D341Med (cell line): ENCODE measurements at regions not wholly inside any gene's neighbourhood (a gene's known extent, or its start where the extent isn't known, plus 50 kb on each side); places are given as distances from the start of the nearest gene placed in this dataset.
"Not testable (repeated sequence)": the region's sequence is repeated elsewhere in the genome, so short reads cannot be mapped to it uniquely, and the experiment has no call there.

Experiments used
- DNase-seq: peaks from one replicate; pipeline ENCODE4 v3.0.0; 2012; ENCODE audit warnings: low spot score

DNA sequence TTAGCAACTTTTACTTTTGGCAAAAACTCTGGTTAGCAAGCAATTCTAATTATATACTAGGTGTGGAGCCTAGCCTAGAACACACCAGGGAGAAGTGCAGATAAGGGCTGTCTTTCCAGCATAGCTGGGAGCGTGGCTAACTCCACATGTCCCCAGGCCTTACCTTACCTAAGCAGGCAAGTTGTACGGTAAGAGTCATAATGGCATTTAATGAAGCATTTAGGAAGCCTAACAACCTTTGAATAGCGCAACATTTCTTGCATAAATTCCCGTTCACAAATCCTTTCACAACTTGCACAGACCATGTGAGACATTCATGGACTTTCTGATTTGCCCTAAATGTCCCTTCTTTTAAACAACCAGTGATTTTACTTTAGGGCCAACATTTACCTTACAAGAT lies 917.4 kb upstream of the ACO1 start:
- no peak for DNase-seq

DNA sequence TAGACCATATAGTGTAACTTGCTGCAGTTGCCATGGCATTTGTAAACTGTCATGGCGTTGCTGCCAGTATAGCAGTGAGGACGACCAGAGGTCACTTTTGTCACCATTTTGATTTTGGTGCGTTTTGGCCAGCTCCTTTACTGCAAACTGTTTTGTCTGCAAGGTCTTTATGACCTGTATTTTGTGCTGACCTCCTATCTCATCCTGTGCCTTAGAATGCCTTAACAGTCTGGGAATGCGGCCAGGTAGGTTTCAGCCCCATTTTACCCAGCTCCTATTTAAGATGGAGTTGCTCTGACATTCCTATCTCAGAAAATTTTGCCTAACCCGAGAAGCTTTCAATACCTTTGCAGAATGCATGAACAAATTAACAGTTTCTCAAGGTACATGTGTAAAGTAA lies 914.4 kb upstream of the ACO1 start:
- no peak for DNase-seq

DNA sequence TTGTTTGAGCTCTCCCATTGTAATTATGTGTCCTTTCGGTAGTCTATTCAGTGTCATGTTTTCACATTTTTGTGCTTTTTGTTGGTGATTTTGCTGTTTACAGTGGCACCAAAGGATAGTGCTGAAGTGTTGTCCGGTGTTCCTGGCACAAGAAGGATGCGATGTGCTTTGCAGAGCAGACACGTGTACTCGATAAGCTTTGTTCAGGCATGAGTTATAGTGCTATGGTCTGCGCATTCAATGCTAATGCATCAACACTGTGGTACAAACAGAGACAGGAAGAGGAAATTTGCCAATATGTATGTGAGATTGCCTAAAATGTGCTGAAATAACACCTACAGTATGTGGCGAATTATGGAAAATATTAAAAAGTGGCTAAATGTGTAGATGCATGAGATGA lies 913.4 kb upstream of the ACO1 start:
- DNase-seq, result no peak

DNA sequence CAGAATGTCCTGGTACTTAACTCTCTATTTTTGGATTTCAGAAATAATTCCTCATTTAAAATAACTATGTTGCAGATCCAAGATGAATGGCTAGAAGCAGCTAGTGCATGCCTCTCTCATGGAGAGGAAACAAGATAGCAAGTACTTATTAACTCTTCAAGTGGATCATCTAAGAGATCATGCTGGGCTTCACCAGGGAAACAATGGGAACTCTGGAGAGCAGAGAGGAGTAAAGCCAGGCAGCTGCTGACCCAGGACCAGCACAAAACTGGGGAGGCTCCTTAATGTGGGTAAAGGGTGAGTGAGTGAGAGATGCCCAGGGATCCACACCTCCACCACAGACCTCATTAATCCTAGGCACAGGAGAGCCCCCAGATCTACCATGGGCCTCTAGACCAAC lies 897.8 kb upstream of the ACO1 start:
- no peak for DNase-seq

DNA sequence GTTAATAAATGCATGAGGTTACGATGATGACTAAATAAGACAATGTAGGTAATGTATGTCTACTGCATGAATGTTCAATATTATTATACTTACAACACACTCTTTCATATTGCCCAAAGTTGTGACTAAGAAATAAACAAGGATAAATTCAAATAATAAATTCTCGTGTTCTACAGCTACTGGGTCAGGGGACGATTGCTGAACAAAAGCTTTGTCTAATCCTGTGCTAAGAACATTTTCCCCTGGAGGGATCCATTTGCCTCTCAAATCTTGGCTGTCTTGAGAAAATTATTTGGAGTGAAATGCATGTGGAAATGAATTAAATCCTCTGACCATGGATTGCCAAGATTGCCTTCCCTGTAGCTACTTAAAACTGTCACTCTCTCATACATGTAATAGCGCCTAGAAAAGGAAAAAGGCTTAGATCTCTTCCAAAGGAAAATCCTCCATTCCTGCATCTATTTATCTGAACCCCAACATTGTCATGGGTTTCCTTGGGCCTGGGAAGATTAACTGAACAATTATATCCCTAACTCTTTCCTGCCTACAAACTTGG lies 893.8 kb upstream of the ACO1 start:
- no peak for DNase-seq

DNA sequence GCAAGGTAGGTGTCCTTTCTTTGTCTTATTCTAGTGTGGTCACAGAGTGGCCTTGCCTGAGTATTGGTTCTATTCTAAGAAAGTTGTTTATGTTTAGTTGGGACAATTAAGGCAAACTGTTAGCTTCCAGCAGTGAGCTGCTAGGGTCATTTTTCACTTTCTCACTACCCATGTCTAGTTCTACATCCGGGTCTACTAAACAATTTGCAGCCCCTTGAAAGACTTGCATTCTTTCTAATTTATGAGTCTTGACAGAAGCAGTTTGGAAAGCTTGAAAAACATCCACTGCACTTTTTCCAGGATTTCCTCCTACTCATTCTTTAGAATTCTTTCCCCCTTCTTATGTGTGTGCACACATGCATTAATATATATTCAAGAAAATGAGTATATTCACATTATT lies 892.2 kb upstream of the ACO1 start:
- DNase-seq, result no peak

DNA sequence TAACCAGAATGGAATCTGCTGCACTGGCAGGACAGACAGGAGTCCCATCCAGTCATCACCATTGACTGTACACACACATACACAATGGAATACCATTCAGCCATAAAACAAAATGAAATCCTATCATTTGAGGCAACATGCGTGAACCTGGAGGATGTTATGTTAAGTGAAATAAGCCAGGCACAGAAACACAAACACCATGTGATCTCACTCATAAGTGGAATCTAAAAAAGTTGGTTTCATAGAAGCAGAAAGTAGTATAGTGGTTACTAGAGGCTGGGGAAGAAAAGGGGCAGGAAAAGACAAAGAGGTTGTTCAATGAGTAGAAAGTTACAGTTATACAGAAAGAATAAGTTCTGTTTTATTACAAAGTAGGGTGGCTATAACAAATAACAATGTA lies 884.0 kb upstream of the ACO1 start:
- DNase-seq, result no peak

DNA sequence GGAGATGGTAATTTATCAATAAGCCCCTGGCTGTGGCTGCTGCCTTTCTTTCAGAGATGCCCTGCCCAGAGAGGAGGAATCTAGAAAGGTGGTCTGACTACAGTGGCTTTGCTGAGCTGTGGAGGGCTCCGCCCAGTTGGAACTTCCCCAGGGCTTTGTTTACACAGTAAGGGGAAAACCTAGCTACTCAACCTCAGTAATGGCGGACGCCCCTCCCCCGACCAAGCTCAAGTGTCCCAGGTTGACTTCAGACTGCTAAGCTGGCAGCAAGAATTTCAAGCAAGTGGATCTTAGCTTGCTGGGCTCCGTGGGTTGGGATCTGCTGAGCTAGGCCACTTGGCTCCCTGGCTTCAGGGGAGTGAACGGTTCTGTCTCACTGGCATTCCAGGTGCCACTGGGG lies 865.4 kb upstream of the ACO1 start:
- DNase-seq, result no peak

DNA sequence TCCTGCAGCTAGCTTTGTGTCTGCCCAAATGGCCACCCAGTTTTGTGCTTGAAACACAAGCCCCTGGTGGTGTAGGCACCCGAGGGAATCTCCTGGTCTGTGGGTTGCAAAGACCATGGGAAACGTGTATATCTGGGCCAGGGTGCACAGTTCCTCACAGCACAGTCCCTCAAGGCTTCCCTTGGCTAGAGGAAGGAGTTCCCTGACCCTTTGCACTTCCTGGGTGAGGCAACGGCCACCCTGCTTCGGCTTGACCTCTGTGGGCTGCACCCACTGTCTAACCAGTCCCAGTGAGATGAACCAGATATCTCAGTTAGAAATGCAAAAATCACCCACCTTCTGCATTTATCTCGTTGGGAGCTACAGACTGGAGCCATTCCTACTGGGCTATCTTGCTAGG lies 865.0 kb upstream of the ACO1 start:
- DNase-seq, result no peak

DNA sequence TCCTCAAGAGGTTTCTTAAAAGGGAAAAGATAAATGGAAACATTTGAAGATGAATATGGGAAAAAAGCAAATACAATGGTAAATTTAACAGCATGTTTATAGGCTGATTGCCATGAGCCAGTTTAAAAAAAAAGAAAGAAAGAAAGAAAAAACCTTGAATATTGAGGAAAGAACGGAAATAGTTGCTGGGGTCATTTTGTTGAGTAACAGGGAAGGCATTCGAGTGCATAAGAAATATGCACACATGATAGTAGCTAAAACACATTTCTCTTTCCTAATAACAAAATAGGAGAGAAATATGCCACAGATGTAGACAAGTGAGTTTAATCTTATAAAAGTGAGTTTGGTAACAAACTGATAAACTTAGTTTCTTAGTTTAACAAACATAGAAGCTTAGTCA lies 864.6 kb upstream of the ACO1 start:
- no peak for DNase-seq

DNA sequence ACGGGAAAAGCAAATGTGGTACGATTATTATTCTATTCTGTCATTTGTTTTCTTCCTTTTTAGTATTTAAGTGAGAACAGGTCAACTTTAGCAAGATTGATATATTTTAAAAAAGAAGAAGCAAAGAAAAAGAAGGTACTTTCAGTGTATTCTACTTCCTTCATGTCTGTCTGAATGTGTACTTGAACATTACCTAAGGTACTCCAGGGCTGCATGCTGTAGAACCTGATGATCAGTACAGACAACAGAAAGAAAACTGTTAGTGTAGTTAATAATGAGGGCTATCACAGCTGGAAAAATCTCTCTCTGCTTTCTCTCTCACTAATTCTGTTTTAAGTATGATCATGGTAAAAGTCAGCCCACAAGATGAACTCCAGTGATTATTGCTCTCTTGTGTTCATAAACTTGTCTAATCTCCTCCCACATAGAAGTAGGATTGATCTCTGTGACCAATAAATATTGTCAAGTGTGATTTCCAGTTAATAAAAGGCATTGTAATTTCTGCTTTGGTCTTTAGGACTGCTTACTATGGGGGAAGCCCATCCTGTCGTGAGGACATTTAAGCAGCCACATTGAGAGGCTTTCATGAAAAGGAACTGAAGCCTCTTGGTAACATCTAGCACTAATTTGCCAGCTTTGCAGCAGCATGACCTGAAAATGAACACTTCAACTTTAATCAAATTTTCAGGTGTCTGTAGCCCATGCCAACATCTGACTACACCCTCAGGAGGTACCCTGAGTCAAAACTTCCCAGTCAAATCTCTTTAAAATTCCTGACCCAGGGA lies 864.0 kb upstream of the ACO1 start:
- no peak for DNase-seq

DNA sequence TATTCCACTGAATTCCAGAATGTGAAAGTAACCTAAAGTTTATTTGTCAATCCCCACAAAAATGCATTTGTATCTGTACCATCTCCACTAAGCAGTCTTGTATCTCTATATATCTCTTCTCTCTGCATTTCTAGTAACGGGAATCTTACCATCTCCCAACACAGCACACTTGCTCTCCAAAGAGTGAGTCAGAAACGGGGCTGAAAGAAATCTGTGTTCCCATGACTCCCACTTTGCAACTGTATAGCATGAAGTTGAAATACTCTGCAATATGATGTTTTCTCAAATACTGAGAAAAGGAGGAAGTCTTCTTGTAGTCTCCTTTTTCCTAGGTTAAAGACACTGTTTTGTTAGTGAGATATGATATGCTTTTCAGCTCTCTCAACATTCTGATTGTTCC lies 848.8 kb upstream of the ACO1 start:
- no peak for DNase-seq

DNA sequence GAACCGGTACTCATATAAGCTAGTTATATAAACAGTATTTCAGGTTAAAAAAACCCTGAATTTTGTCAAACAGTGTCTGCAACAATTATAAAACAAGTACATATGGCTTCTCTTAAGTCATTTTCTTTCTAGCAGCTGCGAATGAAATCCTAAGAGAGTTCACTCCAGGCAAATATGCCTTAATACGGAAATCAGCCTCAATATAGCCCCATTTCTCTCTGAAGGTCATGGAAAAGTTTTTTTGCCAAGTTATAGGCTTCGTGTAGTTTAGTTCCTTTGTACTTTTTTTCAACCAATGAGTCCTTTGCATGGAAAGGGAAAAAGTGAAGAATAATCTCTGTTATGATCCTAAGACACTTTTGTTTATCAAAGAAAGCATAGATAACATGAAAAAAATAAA lies 848.0 kb upstream of the ACO1 start:
- DNase-seq, result no peak

DNA sequence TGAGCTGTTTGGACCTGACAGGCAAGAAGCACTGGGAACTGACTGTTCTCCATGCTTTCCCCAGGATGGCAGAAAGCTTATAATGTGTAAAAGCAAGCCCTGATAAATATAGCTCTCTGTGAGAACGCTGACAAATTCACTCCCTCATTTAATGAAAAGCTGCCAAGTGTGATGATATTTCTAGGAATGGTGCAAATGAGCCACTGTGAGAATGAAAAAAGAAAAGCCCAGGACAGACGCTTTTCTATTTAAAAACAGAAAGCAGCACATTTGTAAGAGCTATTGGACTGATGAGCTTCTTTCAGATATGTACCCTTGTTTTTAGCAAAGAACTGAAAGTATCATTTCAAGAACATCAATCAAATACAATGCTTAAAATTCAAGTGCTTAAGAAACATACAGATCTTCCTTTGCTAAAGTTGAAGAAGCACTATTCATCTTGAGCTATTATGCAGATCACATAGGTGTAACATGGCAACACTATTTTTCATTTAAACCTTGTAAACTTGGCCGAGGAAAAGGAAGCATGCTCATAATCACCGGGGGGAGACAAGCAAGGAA lies 842.6 kb upstream of the ACO1 start:
- DNase-seq, result no peak

DNA sequence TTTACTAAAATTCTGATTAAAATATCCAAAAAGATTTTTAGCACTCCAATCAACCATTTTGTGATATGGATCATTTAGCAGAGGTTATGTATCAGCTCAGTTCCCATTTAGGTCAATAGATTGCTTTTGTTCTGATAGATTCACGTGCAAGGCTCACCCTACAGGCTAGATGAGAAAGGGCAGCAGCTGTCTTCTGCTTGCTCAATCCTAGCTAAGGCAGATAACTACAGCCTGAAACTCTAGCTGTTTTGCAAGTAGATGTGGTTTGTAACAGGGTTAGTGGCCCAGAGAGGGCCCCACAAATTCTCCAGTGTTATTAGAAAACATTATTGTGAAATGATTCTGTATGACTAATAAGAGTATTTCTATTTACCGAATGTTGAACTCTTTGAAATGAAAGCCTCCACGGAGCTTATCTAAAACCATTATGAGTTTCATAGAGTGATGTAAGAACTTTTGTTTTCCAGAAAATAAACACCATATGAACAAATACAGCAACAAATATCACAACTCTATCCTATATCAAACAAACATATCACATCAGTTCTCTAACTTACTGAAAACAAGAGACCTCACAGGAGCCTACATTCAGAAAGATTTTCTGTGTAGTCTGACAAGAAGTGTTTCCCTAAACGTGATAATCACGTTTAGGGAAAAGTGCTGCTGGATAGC lies 841.9 kb upstream of the ACO1 start:
- peak; percentile 33 for DNase-seq

DNA sequence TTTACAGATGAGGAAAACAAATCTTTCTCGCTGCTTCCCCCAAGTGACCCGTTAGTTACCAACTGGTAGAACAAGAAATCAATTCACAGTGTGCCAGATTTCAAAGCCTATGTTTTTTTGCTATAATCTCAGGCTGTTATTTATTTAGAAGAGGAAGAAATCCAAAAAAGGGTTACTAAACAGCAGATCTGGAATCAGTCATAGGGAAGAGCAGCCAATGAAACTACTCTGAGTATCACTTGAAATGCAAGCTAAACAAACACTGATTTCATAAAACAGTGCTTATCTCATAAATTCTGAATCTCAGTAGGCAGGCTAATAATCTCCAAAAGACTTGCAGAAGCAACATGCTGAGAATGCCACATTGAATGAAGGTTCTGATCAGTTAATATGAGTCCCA lies 829.5 kb upstream of the ACO1 start:
- DNase-seq, result no peak

DNA sequence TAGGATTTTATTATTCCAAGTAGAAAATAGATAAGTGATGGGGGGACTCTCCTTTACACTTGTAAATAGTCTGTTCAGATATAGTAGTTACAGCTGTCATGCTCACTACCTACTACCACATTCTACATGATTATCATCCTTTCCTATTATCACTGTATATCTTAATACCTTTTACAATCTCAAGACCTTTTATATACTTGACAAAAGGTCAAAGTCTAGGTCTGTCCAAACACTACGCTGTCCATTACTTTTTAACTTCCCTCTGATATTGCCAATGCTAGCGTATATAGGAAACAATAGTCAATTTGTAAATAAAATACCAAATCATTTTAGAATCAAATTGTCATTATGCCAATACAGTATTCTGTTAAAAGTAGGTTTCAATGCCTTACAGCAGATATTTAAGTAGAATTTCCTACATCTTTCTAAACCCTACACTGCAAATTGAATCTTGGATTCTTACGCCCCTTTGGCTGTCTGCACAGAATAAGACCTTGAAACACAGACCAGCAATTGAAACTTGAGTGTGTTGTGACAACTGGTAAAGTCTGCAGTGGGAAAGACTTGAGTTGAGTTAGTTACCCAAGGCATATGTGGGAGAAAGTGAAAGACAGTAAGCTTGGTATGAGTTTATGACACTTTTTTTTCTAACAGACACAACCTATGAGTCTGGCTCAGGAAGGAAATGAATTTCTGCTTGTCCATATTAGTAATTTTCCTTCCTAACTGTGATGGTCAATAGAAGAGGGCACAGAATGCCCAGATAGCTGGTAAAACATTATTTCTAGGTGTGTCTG lies 827.6 kb upstream of the ACO1 start:
- no peak for DNase-seq

DNA sequence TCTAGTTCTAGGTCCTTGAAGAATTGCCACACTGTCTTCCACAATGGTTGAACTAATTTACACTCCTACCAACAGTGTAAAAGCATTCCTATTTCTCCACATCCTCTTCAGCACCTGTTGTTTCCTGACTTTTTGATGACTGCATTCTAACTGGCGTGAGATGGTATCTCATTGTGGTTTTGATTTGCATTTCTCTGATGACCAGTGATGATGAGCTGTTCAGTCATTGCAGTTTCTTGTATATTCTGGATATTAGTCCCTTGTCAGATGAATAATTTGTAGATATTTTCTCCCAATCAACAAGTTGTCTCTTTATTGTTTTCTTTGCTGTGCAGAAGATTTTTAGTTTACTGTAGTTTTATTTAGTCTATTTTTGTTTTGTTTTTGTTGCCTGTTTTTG lies 812.3 kb upstream of the ACO1 start:
- not testable (repeated sequence) for DNase-seq

DNA sequence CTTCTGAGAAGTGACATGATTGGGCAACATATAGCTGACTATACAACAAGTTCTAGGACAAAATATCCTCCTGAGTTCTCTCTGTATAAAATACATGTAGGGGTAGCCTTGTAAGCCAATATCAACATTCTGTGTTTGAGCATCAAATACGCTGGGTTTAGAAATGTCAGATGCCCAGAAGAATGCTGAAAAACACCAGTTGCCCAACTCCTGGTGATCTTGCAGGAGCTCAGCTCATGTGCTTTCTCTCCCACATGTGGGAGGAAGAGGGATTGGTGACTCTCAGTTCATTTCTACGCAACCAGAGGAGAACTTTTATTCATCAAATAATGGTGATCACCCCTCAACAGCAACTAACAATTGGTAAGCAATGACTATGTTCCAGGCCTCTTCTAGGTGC lies 810.9 kb upstream of the ACO1 start:
- DNase-seq, result no peak

DNA sequence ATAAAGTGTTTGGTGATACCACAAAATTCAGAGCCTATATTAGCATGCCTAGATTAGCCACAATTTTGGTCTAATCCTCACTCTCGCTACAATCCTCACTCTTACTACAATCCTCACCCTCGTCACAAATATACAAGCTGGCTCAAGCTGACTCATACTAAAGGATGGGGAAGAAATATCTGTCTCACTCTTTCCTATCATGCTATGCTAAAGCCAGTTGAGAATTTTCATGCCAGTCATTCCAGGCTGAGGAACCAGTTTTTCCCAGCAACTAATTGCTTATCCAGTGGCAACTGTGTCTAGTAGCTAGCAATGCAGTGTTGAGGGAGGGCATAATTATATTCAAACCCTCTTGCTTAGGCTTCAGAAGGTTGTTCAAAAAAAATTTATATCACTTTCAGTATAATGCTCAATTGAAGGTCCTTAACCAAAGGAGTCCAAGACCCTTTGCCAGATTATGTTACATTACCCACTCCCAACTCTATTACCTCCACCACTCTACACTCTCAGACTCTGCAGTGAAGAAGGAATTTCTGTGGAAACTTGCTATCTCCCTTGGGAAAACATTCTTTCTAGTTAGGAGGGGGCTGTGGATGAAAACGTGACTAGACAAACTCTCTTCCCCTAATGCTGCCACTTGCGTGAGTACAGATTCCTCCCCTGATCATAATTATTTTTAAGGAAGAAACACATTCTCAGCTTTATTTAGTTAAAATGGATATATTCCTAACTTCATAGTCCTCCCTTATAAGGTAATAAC lies 810.3 kb upstream of the ACO1 start:
- no peak for DNase-seq

DNA sequence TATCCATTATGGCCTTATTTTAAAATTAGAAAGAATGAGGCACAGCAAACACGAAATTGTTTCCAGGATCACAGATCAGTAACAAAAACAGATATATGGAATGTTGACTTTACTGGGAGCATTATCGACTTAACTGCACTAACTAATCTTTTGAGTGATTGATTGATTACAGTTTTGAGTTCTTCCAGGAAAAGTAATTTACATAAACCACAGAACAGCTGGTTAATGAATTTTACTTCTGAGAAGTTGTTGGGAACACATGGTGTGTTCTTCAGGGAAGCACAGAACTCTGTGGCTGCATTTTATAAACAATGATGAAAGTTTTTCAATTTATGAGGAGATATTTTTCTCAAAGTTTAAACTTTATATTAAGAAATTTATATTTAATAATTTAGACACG lies 802.4 kb upstream of the ACO1 start:
- no peak for DNase-seq

DNA sequence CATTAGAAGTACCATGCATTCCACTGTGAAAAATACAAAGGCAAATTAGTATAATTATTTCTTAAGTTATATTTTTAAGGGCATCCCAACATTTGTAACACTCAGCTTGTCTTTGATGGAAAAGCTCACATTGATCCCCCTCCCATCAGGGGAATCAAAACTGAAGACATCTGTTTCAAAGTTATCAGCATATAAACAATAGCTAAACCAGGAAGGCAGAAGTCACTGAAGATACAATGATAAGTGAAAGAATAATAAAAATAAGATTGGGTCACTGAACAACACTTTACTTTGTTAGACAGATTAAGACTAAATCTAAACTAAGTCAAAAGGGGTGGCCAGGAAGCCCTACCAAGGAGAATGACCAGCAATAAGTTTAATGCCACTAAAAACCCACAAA lies 801.9 kb upstream of the ACO1 start:
- no peak for DNase-seq
